ENCODE measurements at regions not wholly inside any gene's neighbourhood (a gene's known extent, or its start where the extent isn't known, plus 50 kb on each side); places are given as distances from the start of the nearest gene placed in this dataset.

GRCh38 chr17:77644181-77645071, 314.1 kb upstream of the TNRC6C start:
- Histone ChIP-seq H3K9me2 (replicated peaks; ENCODE audit: control insufficient read depth, low read length) (no peaks in the 10 kb centered on the region), H3K36me3 (ENCODE audit: control insufficient read depth, low read length) (no peaks in the 10 kb centered on the region), H3K79me2 (ENCODE audit: control insufficient read depth, low read length) (no peaks in the 10 kb centered on the region), H3F3A (ENCODE audit: control insufficient read depth, insufficient read depth) (no peaks in the 10 kb centered on the region), H4K20me1 (ENCODE audit: control insufficient read depth, insufficient read depth, low read depth, low read length) (no peaks in the 10 kb centered on the region), H3K4me2 (ENCODE audit: low read length) (no peak overlapping the region), H3K27ac (ENCODE audit: low read depth, low read length) (no peak overlapping the region), H3K4me3 (ENCODE audit: low read length) (no peak overlapping the region), H3K9me3 (ENCODE audit: control insufficient read depth, insufficient read depth, low read length) (no peaks in the 10 kb centered on the region), H3K4me1 (ENCODE audit: control insufficient read depth, low read length) (no peaks in the 10 kb centered on the region), H3K27me3 (ENCODE audit: control insufficient read depth, low read length) (peaks cover 29% of the 10 kb centered on the region)
- TF ChIP-seq EZH2phosphoT487 (IDR thresholded peaks at IDR 0.05; ENCODE audit: borderline replicate concordance, low read length) (no peak), CTCF (IDR thresholded peaks at IDR 0.05; ENCODE audit: low read depth, low read length, poor library complexity, severe bottlenecking) (no peak)

DNA sequence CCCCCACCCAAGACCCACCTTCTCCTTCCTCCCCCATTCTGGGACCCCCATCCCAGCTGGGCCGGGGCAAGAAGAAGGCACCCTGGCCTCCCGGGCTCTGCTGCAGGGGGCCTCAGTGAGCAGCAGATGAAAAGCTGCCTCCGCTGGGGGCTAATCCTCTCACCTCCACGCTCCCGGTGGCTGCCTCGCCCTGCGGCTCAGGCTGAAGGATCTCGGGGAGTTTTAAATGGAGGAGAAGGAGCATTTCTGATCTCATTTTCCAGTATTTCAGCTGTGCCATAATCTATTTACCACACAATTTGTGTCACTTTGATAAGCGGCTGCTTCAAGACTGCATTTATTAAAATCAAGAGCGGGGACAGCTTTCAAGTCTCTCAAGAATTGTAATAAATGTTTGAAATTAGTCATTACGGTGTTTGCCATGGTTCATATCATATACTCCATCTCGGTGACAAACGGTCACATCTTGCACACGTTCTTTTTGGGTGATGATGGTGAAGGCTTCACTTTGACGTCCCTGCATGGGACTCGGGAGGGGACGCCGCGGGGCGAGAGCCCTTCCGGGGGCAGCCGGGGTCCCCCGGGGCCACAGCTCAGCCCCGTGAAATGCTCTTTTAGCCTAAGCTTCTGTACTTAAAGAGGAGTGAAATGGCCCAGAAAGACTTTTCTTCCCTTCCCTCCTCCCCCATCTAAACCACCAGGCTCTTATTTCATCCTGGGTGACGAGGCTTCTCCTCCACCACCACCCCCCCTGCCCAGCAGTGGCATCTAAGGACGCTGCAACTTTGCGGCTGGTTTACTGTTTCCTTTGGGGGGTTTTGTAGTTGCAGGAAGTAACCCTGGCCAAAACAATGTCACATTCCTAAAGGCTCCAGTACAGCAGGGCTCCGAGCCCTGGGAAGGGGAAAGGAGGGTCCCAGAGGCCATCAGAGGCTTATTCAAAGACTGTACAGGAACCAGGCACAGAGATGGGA, 313.1 kb upstream of the TNRC6C start:
- Histone ChIP-seq H3K4me3 (ENCODE audit: low read length) (no peak overlapping the region), H3K4me2 (ENCODE audit: low read length) (no peak overlapping the region)
- TF ChIP-seq CTCF (IDR thresholded peaks at IDR 0.05; ENCODE audit: low read depth, low read length, poor library complexity, severe bottlenecking): no peak
- no peak for TF ChIP-seq EZH2phosphoT487 (IDR thresholded peaks at IDR 0.05; ENCODE audit: borderline replicate concordance, low read length)

DNA sequence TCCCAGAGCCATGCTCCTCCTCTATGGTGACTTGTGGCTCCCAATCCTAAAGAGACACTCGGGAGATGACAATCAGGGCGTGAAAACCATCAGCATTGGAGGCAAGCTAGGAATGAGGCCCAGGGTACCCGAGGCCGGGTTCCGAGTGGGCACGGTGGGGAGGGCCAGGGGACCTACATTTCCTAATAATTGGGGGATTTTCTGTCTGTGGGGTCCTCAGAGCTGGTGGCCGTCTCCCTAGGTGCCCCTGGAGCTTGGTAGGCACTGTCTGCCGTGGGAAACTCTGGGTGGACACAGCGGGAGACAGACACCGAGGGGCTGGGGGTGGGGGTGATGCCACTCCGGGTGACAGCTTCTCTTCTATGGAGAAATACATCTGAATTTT, 312.5 kb upstream of the TNRC6C start:
- Histone ChIP-seq H3K79me2 (ENCODE audit: control insufficient read depth, low read length) (no peaks in the 10 kb centered on the region), H3K9me3 (ENCODE audit: control insufficient read depth, insufficient read depth, low read length) (no peaks in the 10 kb centered on the region), H4K20me1 (ENCODE audit: control insufficient read depth, insufficient read depth, low read depth, low read length) (no peaks in the 10 kb centered on the region), H3K27me3 (ENCODE audit: control insufficient read depth, low read length) (peaks cover 23% of the 10 kb centered on the region), H3K4me1 (ENCODE audit: control insufficient read depth, low read length) (no peaks in the 10 kb centered on the region), H3K4me3 (ENCODE audit: low read length) (no peak overlapping the region), H3K36me3 (ENCODE audit: control insufficient read depth, low read length) (no peaks in the 10 kb centered on the region), H3K4me2 (ENCODE audit: low read length) (no peak overlapping the region), H3K9me2 (replicated peaks; ENCODE audit: control insufficient read depth, low read length) (no peaks in the 10 kb centered on the region), H3K27ac (ENCODE audit: low read depth, low read length) (no peak overlapping the region), H3F3A (ENCODE audit: control insufficient read depth, insufficient read depth) (no peaks in the 10 kb centered on the region)
- TF ChIP-seq EZH2phosphoT487 (IDR thresholded peaks at IDR 0.05; ENCODE audit: borderline replicate concordance, low read length) (no peak), CTCF (IDR thresholded peaks at IDR 0.05; ENCODE audit: low read depth, low read length, poor library complexity, severe bottlenecking) (no peak)

More for the DNA sequence above, 313.1 kb upstream of the TNRC6C start:
- Histone ChIP-seq H3F3A (ENCODE audit: control insufficient read depth, insufficient read depth) (no peaks in the 10 kb centered on the region), H3K27me3 (ENCODE audit: control insufficient read depth, low read length) (peaks cover 26% of the 10 kb centered on the region), H3K9me3 (ENCODE audit: control insufficient read depth, insufficient read depth, low read length) (no peaks in the 10 kb centered on the region), H3K27ac (ENCODE audit: low read depth, low read length) (no peak overlapping the region), H3K4me1 (ENCODE audit: control insufficient read depth, low read length) (no peaks in the 10 kb centered on the region), H4K20me1 (ENCODE audit: control insufficient read depth, insufficient read depth, low read depth, low read length) (no peaks in the 10 kb centered on the region), H3K9me2 (replicated peaks; ENCODE audit: control insufficient read depth, low read length) (no peaks in the 10 kb centered on the region), H3K79me2 (ENCODE audit: control insufficient read depth, low read length) (no peaks in the 10 kb centered on the region), H3K36me3 (ENCODE audit: control insufficient read depth, low read length) (no peaks in the 10 kb centered on the region)
